A673 (cell line): ENCODE measurements at regions not wholly inside any gene's neighbourhood (a gene's known extent, or its start where the extent isn't known, plus 50 kb on each side); places are given as distances from the start of the nearest gene placed in this dataset.
A peak's percentile ranks its signal among the peaks of the same experiment; 100 is the strongest.

Experiments
- BruUV-seq: library from RNA; stranded (reverse); fragments of 400-500 nt; replicated peaks from 2 replicates; lab custom pipeline; 2021; lab: Mats Ljungman, UMichigan
- CTCF ChIA-PET: fragments of 300-600 bp; sonication (Branson Sonifier 250); formaldehyde crosslinking; loops from one replicate; lab custom pipeline; 2022; ENCODE audit warnings: antibody characterized with exemption; lab: Charles Lee
- POLR2A ChIA-PET: fragments of 300-600 bp; sonication (Branson Sonifier 250); formaldehyde crosslinking; loops from one replicate; lab custom pipeline; 2022; ENCODE audit warnings: antibody characterized with exemption; ENCODE audit not compliant: low non-redundant PET; lab: Charles Lee
- DNase-seq: peaks from one replicate; pipeline ENCODE4 v3.0.0-alpha.2; 2015; ENCODE audit warnings: low spot score
- H3K27ac ChIP-seq: fragments of 200-600 bp; sonication (generic); 2 replicates; pipeline ENCODE4 v1.5.1; 2016; ENCODE audit warnings: mixed run types, low read depth, mild to moderate bottlenecking, mixed read lengths, antibody characterized with exemption, low read length; ENCODE audit not compliant: poor library complexity, severe bottlenecking
- H3K27me3 ChIP-seq: fragments of 200-600 bp; sonication (generic); replicated peaks from 2 replicates; pipeline ENCODE4 v1.6.1; 2017; ENCODE audit warnings: mixed run types, low read depth, mild to moderate bottlenecking, mixed read lengths, antibody characterized with exemption, low read length; ENCODE audit not compliant: insufficient read depth, poor library complexity
- H3K36me3 ChIP-seq: fragments of 200-600 bp; sonication (generic); 2 replicates; pipeline ENCODE4 v1.6.1; 2016; ENCODE audit warnings: mixed run types, mild to moderate bottlenecking, mixed read lengths, antibody characterized with exemption, low read length; ENCODE audit not compliant: insufficient read depth, poor library complexity, severe bottlenecking
- H3K4me1 ChIP-seq: fragments of 200-600 bp; sonication (generic); 2 replicates; pipeline ENCODE4 v1.6.1; 2017; ENCODE audit warnings: mixed run types, mild to moderate bottlenecking, mixed read lengths, antibody characterized with exemption, low read length; ENCODE audit not compliant: insufficient read depth, poor library complexity, severe bottlenecking
- H3K4me3 ChIP-seq: fragments of 200-600 bp; sonication (generic); 2 replicates; pipeline ENCODE4 v1.5.1; 2016; ENCODE audit warnings: low read depth, mixed run types, mild to moderate bottlenecking, mixed read lengths, low read length; ENCODE audit not compliant: poor library complexity, severe bottlenecking
- H3K9me3 ChIP-seq: fragments of 200-600 bp; sonication (generic); 2 replicates; pipeline ENCODE4 v1.6.1; 2016; ENCODE audit warnings: mixed run types, low read depth, mild to moderate bottlenecking, mixed read lengths, antibody characterized with exemption, low read length; ENCODE audit not compliant: poor library complexity, severe bottlenecking
- EZH2 ChIP-seq: fragments of 200-600 bp; sonication (generic); IDR thresholded peaks from 2 replicates; pipeline ENCODE4 v1.6.1; 2017; ENCODE audit warnings: borderline replicate concordance, low read depth, mild to moderate bottlenecking, mixed read lengths, antibody characterized with exemption, low read length; ENCODE audit not compliant: poor library complexity, severe bottlenecking
- intact Hi-C: fragments of 100-400 bp; cut with micrococcal nuclease; formaldehyde crosslinking; loops from one replicate; pipeline ENCODE4 v1.10.0; 2022; ENCODE audit not compliant: unreplicated experiment
- TF ChIP-seq, protein P1 (sequence below): fragments of 300-800, 200-600 bp; sonication (generic); conservative IDR thresholded peaks from 2 replicates; pipeline ENCODE4 v1.5.1; 2017; ENCODE audit warnings: low read depth, mild to moderate bottlenecking, antibody characterized with exemption, low read length, moderate library complexity, mixed read lengths

DNA sequence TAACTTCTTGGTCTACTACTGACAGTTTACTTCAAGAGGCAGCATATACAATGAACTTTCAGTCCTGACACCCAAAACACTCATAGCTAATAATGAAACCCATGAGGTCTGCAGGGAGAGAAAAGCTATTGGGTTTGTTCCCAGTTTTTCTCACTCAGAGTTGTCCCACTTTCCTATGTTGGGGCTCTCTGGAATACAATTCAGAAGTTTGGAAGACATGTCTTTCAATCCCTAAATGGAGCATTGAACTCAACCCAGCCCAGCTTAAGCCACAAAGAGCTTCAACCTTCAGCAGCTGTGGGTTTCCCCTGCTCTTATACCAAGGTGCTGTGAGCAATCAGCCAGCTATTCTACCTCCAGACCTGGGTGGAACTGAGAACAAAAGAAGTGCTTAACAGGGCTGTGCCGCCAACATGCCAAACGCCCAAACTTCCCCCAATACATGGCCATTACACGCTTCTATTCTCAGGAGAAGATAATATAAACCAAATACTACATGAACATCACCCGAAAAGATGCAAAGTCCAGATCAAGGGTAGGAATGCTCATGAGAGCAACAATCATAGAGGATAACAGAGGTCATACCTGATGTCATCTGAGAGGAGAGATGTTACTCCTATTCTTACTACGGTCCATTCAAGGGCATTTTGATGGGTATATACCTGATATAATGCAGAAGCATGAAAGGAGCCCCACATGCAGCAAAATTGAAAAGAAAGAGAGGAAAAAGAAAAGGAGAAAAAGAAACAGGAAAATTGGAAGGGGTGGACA, 131.2 kb upstream of the TGFBR2 start:
- Histone ChIP-seq H3K4me3 (no peak overlapping the region), H3K4me1 (peaks cover 8% of the 10 kb centered on the region), H3K27ac (no peak overlapping the region), H3K36me3 (no peaks in the 10 kb centered on the region), H3K9me3 (no peaks in the 10 kb centered on the region), H3K27me3 (no peaks in the 10 kb centered on the region)
- CTCF ChIA-PET = no interaction called here
- BruUV-seq = no TSS peak
- intact Hi-C loops = no loop called here
- TF ChIP-seq, protein P1, sequence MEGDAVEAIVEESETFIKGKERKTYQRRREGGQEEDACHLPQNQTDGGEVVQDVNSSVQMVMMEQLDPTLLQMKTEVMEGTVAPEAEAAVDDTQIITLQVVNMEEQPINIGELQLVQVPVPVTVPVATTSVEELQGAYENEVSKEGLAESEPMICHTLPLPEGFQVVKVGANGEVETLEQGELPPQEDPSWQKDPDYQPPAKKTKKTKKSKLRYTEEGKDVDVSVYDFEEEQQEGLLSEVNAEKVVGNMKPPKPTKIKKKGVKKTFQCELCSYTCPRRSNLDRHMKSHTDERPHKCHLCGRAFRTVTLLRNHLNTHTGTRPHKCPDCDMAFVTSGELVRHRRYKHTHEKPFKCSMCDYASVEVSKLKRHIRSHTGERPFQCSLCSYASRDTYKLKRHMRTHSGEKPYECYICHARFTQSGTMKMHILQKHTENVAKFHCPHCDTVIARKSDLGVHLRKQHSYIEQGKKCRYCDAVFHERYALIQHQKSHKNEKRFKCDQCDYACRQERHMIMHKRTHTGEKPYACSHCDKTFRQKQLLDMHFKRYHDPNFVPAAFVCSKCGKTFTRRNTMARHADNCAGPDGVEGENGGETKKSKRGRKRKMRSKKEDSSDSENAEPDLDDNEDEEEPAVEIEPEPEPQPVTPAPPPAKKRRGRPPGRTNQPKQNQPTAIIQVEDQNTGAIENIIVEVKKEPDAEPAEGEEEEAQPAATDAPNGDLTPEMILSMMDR = no peak
- TF ChIP-seq EZH2 = no peak
- DNase-seq = no peak
- POLR2A ChIA-PET = no interaction called here

DNA sequence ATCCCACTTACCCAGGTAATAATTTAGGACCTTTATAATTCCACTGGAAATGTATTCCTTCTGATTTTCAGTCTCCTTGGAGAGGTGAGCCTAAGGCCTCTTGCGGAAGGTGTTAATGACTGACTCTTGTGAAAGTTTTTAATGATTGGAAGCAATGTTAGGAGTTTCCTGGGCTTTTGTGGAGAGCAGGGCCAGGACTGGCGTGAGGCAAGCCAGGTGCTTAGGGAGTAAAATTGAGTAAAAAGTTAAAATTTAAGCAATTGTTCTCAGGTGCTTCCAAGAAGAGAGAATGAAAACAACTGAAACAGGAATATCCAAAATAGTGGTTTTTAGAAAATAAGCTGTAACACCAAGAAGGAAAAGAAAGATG, 130.6 kb upstream of the TGFBR2 start:
- intact Hi-C loops = no loop called here
- no peak overlapping the region for H3K4me3 ChIP-seq
- TF ChIP-seq, protein P1 = no peak
- TF ChIP-seq EZH2 = no peak
- H3K9me3 ChIP-seq = no peaks in the 10 kb centered on the region
- DNase-seq = no peak
- no peaks in the 10 kb centered on the region for H3K27me3 ChIP-seq
- ChIA-PET POLR2A (no interaction called here), CTCF (no interaction called here)
- no peak overlapping the region for H3K27ac ChIP-seq
- no peaks in the 10 kb centered on the region for H3K36me3 ChIP-seq
- BruUV-seq = no TSS peak
- H3K4me1 ChIP-seq = peaks cover 8% of the 10 kb centered on the region

DNA sequence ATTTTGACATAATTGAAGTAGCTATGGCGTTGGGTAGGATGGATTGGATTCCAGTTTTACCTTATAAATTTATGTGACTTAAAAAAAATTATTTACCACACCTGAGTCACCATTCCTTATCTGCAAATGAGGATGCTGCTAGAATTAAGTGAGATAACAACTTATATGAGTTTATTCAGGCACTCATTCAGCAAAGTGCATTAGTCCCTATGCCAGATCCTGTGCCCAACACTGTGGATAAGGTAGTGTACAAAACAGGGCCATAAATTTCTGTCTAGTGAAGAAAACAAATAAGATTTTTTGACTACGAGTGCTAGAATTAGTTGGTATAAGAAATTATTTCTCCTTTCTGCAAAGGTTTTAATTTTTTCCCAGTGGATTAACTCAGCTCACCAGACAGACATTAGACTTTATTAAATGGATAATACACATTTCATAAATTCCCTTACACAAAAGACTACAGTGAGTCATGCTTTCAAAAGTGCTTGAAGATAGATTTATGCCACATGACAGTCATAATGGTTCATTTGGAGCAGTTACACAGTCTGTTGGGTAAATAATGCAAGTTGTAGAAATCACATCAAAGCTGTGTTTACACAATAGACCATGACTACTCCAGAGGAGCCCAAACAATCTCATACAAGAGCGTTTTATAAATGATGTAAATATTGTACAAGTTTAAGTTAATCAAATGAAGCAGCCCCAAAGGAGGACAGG, 129.9 kb upstream of the TGFBR2 start:
- intact Hi-C loops = no loop called here
- no peaks in the 10 kb centered on the region for H3K9me3 ChIP-seq
- TF ChIP-seq EZH2 = no peak
- TF ChIP-seq, protein P1 = no peak
- POLR2A ChIA-PET = no interaction called here
- H3K4me3 ChIP-seq = no peak overlapping the region
- no peak overlapping the region for H3K27ac ChIP-seq
- H3K36me3 ChIP-seq = no peaks in the 10 kb centered on the region
- BruUV-seq = no TSS peak
- peaks cover 8% of the 10 kb centered on the region for H3K4me1 ChIP-seq
- CTCF ChIA-PET = no interaction called here
- peak; percentile 41 for DNase-seq
- no peaks in the 10 kb centered on the region for H3K27me3 ChIP-seq
